IMR-90 (cell line): ENCODE measurements at regions not wholly inside any gene's neighbourhood (a gene's known extent, or its start where the extent isn't known, plus 50 kb on each side); places are given as distances from the start of the nearest gene placed in this dataset.

Source experiments
- ATAC-seq: fragments of 200-7000 bp; cut with Tn5 transposase; 2 replicates; pipeline ENCODE4 v1.9.1; 2020; ENCODE audit warnings: low read depth, mild to moderate bottlenecking, moderate library complexity
- BruUV-seq: library from RNA; stranded (reverse); fragments of 400-500 nt; replicated peaks from 2 replicates; lab custom pipeline; 2021; lab: Mats Ljungman, UMichigan
- CTCF ChIA-PET: fragments of 300-600 bp; formaldehyde crosslinking; extraction: SDS; loops from one replicate; lab custom pipeline; 2021; ENCODE audit warnings: antibody characterized with exemption; lab: Yijun Ruan, JAX
- POLR2A ChIA-PET: fragments of 300-600 bp; sonication (Branson Sonifier 250); formaldehyde crosslinking; loops from one replicate; lab custom pipeline; 2022; ENCODE audit warnings: antibody characterized with exemption; ENCODE audit not compliant: unreplicated experiment; lab: Charles Lee
- DNase-seq: peaks from one replicate; pipeline ENCODE4 v3.0.0; 2013
- H2AFZ ChIP-seq: replicated peaks from 2 replicates; pipeline ENCODE3; 2013; ENCODE audit warnings: low read length, mild to moderate bottlenecking; ENCODE audit not compliant: poor library complexity
- H2AK5ac ChIP-seq: 2 replicates; pipeline ENCODE4 v1.6.1; 2013; ENCODE audit warnings: low read depth, low read length, inconsistent platforms
- H2AK9ac ChIP-seq: replicated peaks from 2 replicates; pipeline ENCODE3; 2013; ENCODE audit warnings: mild to moderate bottlenecking, low read depth, low read length, moderate library complexity; ENCODE audit not compliant: poor library complexity
- H2BK120ac ChIP-seq: 2 replicates; pipeline ENCODE4 v1.6.1; 2013; ENCODE audit warnings: low read depth, low read length, inconsistent platforms
- H2BK15ac ChIP-seq: 3 replicates; pipeline ENCODE4 v1.6.1; 2013; ENCODE audit warnings: low read depth, low read length, inconsistent platforms
- H2BK20ac ChIP-seq: 2 replicates; pipeline ENCODE4 v1.6.1; 2013; ENCODE audit warnings: low read depth, mild to moderate bottlenecking, inconsistent platforms, low read length, moderate library complexity
- H2BK5ac ChIP-seq: 2 replicates; pipeline ENCODE4 v1.6.1; 2013; ENCODE audit warnings: mild to moderate bottlenecking, low read depth, low read length, inconsistent platforms; ENCODE audit not compliant: poor library complexity, severe bottlenecking
- H3K14ac ChIP-seq: replicated peaks from 2 replicates; pipeline ENCODE4 v1.6.1; 2013; ENCODE audit warnings: low read depth, low read length, inconsistent platforms
- H3K18ac ChIP-seq: 2 replicates; pipeline ENCODE4 v1.6.1; 2013; ENCODE audit warnings: low read depth, low read length, control low read depth
- H3K23ac ChIP-seq: 2 replicates; pipeline ENCODE4 v1.6.1; 2013; ENCODE audit warnings: low read depth, low read length, inconsistent platforms
- H3K27ac ChIP-seq: 2 replicates; pipeline ENCODE4 v1.5.1; 2013; ENCODE audit warnings: mild to moderate bottlenecking, control low read depth, low read length; ENCODE audit not compliant: insufficient read depth
- H3K27me3 ChIP-seq: 2 replicates; pipeline ENCODE4 v1.6.1; 2013; ENCODE audit warnings: low read length; ENCODE audit not compliant: control insufficient read depth, insufficient read depth
- H3K36me3 ChIP-seq: 2 replicates; pipeline ENCODE4 v1.6.1; 2013; ENCODE audit warnings: low read length, mixed read lengths; ENCODE audit not compliant: control insufficient read depth, insufficient read depth
- H3K4ac ChIP-seq: 2 replicates; pipeline ENCODE4 v1.6.1; 2013; ENCODE audit warnings: low read depth, low read length, inconsistent platforms
- H3K4me1 ChIP-seq: 2 replicates; pipeline ENCODE4 v1.6.1; 2013; ENCODE audit warnings: low read length, mixed read lengths; ENCODE audit not compliant: control insufficient read depth, insufficient read depth
- H3K4me2 ChIP-seq: 2 replicates; pipeline ENCODE4 v1.6.1; 2013; ENCODE audit warnings: low read depth, mild to moderate bottlenecking, control low read depth, low read length, moderate library complexity
- H3K4me3 ChIP-seq: 2 replicates; pipeline ENCODE4 v1.5.1; 2013; ENCODE audit warnings: low read depth, mild to moderate bottlenecking, control low read depth, low read length, moderate library complexity; ENCODE audit not compliant: insufficient read depth
- H3K56ac ChIP-seq: 2 replicates; pipeline ENCODE4 v1.6.1; 2013; ENCODE audit warnings: low read length, inconsistent platforms; ENCODE audit not compliant: insufficient read depth; ENCODE audit errors: extremely low read depth
- H3K79me1 ChIP-seq, 2 experiments: 2 replicates each; pipeline ENCODE4 v1.6.1; 2013; ENCODE audit warnings: low read length in 2 of 2, inconsistent platforms in 1 of 2, low read depth in 1 of 2
- H3K9ac ChIP-seq: 2 replicates; pipeline ENCODE4 v1.6.1; 2013; ENCODE audit warnings: low read depth, low read length, control low read depth
- H3K9me1 ChIP-seq: 2 replicates; pipeline ENCODE4 v1.6.1; 2013; ENCODE audit warnings: low read length, inconsistent platforms; ENCODE audit not compliant: insufficient read depth
- H3K9me3 ChIP-seq: 2 replicates; pipeline ENCODE4 v1.6.1; 2013; ENCODE audit warnings: low read length; ENCODE audit not compliant: control insufficient read depth, insufficient read depth
- H4K20me1 ChIP-seq: 2 replicates; pipeline ENCODE4 v1.6.1; 2013; ENCODE audit warnings: low read length, inconsistent platforms; ENCODE audit not compliant: insufficient read depth
- H4K5ac ChIP-seq: 2 replicates; pipeline ENCODE4 v1.6.1; 2013; ENCODE audit warnings: mild to moderate bottlenecking, low read depth, low read length, control low read depth
- H4K8ac ChIP-seq, 2 experiments: 2 replicates each; pipeline ENCODE4 v1.6.1; 2013; ENCODE audit warnings: low read depth in 2 of 2, low read length in 2 of 2, control low read depth in 1 of 2, inconsistent platforms in 1 of 2
- H4K91ac ChIP-seq: 2 replicates; pipeline ENCODE4 v1.6.1; 2013; ENCODE audit warnings: low read depth, low read length, inconsistent platforms; ENCODE audit not compliant: insufficient read depth
- CEBPB ChIP-seq: IDR thresholded peaks from 2 replicates; pipeline ENCODE4 v1.6.1; 2012; ENCODE audit warnings: low read depth, low read length, improper control_type of control experiment
- MAZ ChIP-seq: IDR thresholded peaks from 2 replicates; pipeline ENCODE4 v1.6.1; 2012; ENCODE audit warnings: low read depth, mild to moderate bottlenecking, low read length, improper control_type of control experiment, moderate library complexity, borderline replicate concordance
- MXI1 ChIP-seq: IDR thresholded peaks from 2 replicates; pipeline ENCODE4 v1.6.1; 2012; ENCODE audit warnings: low read depth, mild to moderate bottlenecking, low read length, moderate library complexity, borderline replicate concordance
- NFE2L2 ChIP-seq: fragments of 150-350 bp; IDR thresholded peaks from 2 replicates; pipeline ENCODE4 v1.6.1; 2016; ENCODE audit warnings: low read depth, mild to moderate bottlenecking, low read length
- RCOR1 ChIP-seq: IDR thresholded peaks from 2 replicates; pipeline ENCODE4 v1.6.1; 2012; ENCODE audit warnings: mild to moderate bottlenecking, low read length, improper control_type of control experiment; ENCODE audit not compliant: insufficient replicate concordance
- WGBS, 2 experiments: methylation state at CpG; one replicate each; pipeline versions ENCODE4 v1.1.5 to v1.1.7; 2013; ENCODE audit warnings: missing lambda C conversion rate in 2 of 2; ENCODE audit not compliant: insufficient read length in 1 of 2; ENCODE audit errors: extremely low coverage in 2 of 2; 5-methylcytosine and 5-hydroxymethylcytosine counted together
- dilution Hi-C: fragments of 300-500 bp; cut with HindIII; formaldehyde crosslinking; loops from one replicate; pipeline ENCODE4 v1.14.3; 2018; ENCODE audit warnings: low sequenced_read_pairs; ENCODE audit not compliant: unreplicated experiment
- in situ Hi-C: fragments of 300-500 bp; cut with MboI; formaldehyde crosslinking; loops from 3 replicates; pipeline ENCODE4 v1.14.3; 2019; ENCODE audit warnings: low sequenced_read_pairs, inconsistent platforms, mixed read lengths
- intact Hi-C: fragments of 100-400 bp; cut with micrococcal nuclease; formaldehyde crosslinking; loops from 2 replicates; pipeline ENCODE4 v1.10.0; 2022
- TF ChIP-seq, protein P1 (sequence below): fragments of 150-350 bp; IDR thresholded peaks from 2 replicates; pipeline ENCODE4 v1.6.1; 2017; ENCODE audit warnings: mild to moderate bottlenecking, antibody characterized with exemption, low read length, low read depth

DNA sequence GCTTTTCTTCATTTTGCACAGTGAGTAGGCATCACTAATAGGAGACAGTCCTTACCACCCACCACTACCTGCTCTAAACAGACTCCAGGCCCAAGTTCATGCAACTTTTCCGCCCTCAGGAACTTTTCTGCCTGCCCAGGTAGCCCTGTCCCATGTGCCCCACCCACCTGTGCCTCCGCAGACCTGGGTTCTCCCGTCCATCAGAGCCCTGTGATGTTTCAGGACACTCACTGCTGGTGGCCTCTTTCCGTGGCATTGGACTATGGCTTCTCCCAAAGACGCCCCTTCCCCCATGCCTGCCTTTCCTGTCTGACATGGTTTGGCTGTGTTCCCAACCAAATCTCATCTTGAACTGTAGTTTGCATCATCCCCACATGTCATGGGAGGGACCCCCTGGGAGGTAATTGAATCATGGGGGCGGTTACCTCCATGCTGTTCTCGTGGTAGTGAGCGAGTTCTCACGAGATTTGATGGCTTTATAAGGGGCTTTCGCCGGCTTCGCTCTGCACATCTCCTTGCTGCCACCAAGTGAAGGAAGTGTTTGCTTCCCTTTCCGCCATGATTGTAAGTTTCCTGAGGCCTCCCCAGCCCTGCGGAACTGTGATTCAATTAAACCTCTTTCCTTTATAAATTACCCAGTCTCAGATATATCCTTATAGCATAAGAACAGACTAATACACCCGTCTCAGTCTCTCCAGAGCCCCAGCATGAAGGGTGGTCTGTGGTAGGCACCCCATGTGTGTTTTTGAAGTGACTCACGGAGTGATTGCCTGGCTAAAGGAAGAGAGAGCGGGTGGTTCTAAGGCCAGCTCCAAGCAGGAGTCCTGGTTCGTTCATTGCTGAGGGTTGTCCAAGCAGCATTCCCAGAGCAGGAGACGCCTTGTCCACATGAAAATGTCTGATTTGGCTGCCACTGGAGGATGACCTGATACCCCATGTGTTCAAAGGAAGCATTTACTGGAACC lies 86.0 kb upstream of the ZBTB40 start:
- ATAC-seq (no peak), DNase-seq (no peak)
- Histone ChIP-seq H3K9me1 (0 out of 2 replicates have a peak, but pooled peaks cover 2% of the 10 kb centered on the region), H4K20me1 (0 out of 2 replicates have a peak, but pooled peaks cover 2% of the 10 kb centered on the region), H4K91ac (no peak overlapping the region), H2AK9ac (no peak overlapping the region), H2BK120ac (no peak overlapping the region), H3K18ac (no peak overlapping the region), H2AFZ (no peak overlapping the region), H2BK15ac (no peak overlapping the region), H3K9ac (no peak overlapping the region), H3K4ac (no peak overlapping the region), H3K23ac (no peak overlapping the region), H4K5ac (no peak overlapping the region), H3K14ac (no peak overlapping the region), H3K56ac (no peak overlapping the region), H3K4me1 (no peaks in the 10 kb centered on the region), H3K27ac (no peak overlapping the region), H3K36me3 (no peaks in the 10 kb centered on the region), H2AK5ac (no peak overlapping the region), H3K4me3 (no peak overlapping the region), H2BK20ac (no peak overlapping the region), H4K8ac (no peak overlapping the region), H3K4me2 (no peak overlapping the region), H3K9me3 (no peaks in the 10 kb centered on the region; the same call in 1 of the 2 replicates), H3K79me1 (no peaks in the 10 kb centered on the region), H2BK5ac (no peak overlapping the region), H3K27me3 (peaks cover 72% of the 10 kb centered on the region)
- no TSS peak for BruUV-seq
- TF ChIP-seq, protein P1, sequence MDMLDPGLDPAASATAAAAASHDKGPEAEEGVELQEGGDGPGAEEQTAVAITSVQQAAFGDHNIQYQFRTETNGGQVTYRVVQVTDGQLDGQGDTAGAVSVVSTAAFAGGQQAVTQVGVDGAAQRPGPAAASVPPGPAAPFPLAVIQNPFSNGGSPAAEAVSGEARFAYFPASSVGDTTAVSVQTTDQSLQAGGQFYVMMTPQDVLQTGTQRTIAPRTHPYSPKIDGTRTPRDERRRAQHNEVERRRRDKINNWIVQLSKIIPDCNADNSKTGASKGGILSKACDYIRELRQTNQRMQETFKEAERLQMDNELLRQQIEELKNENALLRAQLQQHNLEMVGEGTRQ: no peak
- TF ChIP-seq RCOR1 (no peak), NFE2L2 (no peak), MAZ (no peak), MXI1 (no peak), CEBPB (no peak)
- intact Hi-C loops: no loop called here
- POLR2A ChIA-PET: no interaction called here
- in situ Hi-C loops: no loop called here
- 65% methylated on average over 5 of the region's 19 CpGs; no CpG with 5 or more reads in 1 of the 2 experiments for WGBS, 2 experiments
- dilution Hi-C loops: no loop called here
- CTCF ChIA-PET: no interaction called here
